Small intestine (tissue), 7 donors: ENCODE measurements at regions not wholly inside any gene's neighbourhood (a gene's known extent, or its start where the extent isn't known, plus 50 kb on each side); places are given as distances from the start of the nearest gene placed in this dataset.

Experiments used
- DNase-seq, 2 donors: peaks; one replicate each; pipeline versions ENCODE4 v3.0.0 to v3.0.0-alpha.2; 2013
- FAIRE-seq: peaks from 2 replicates; lab custom pipeline; 2012; peaks lifted over from hg19 to GRCh38; lab: Jason Lieb, UNC
- H3K27ac ChIP-seq, 3 donors: one replicate each; pipeline ENCODE4 v1.5.1; 2013; ENCODE audit warnings: low read length in 2 of 3, mild to moderate bottlenecking in 2 of 3, control low read depth in 1 of 3, inconsistent platforms in 1 of 3, low read depth in 1 of 3, moderate library complexity in 1 of 3
- H3K27me3 ChIP-seq, 3 donors: one replicate each; pipeline ENCODE4 v1.6.1; 2013; ENCODE audit warnings: low read length in 3 of 3, inconsistent platforms in 1 of 3; ENCODE audit not compliant: control insufficient read depth in 3 of 3, insufficient read depth in 3 of 3
- H3K36me3 ChIP-seq, 3 donors: one replicate each; pipeline ENCODE4 v1.6.1; 2013; ENCODE audit warnings: low read length in 3 of 3, inconsistent platforms in 1 of 3, low read depth in 1 of 3, mild to moderate bottlenecking in 1 of 3, moderate library complexity in 1 of 3; ENCODE audit not compliant: control insufficient read depth in 3 of 3, insufficient read depth in 2 of 3
- H3K4me1 ChIP-seq, 3 donors: one replicate each; pipeline ENCODE4 v1.6.1; 2013; ENCODE audit warnings: low read length in 2 of 3, inconsistent platforms in 1 of 3, low read depth in 1 of 3, mild to moderate bottlenecking in 1 of 3, moderate library complexity in 1 of 3; ENCODE audit not compliant: control insufficient read depth in 3 of 3, insufficient read depth in 2 of 3
- H3K4me3 ChIP-seq, 3 donors: one replicate each; pipeline ENCODE4 v1.5.1; 2013; ENCODE audit warnings: low read length in 3 of 3, control low read depth in 1 of 3, inconsistent platforms in 1 of 3, low read depth in 1 of 3, mild to moderate bottlenecking in 1 of 3, moderate library complexity in 1 of 3
- H3K9me3 ChIP-seq, 2 donors: one replicate each; pipeline ENCODE4 v1.6.1; 2013; ENCODE audit warnings: low read depth in 1 of 2, low read length in 1 of 2; ENCODE audit not compliant: control insufficient read depth in 2 of 2, insufficient read depth in 1 of 2
- WGBS, 3 donors: extraction: QIAGEN DNeasy Blood & Tissue Kit; methylation state at CpG; one replicate each; pipeline ENCODE4 v1.1.7; 2013; 5-methylcytosine and 5-hydroxymethylcytosine counted together
- donor health status: healthy with polysubstance abuse.
- donor health status: control.
- donor health status: control.
- donor health status: Bipolar disorder and iron deficiency.
- donor health status: healthy.

DNA sequence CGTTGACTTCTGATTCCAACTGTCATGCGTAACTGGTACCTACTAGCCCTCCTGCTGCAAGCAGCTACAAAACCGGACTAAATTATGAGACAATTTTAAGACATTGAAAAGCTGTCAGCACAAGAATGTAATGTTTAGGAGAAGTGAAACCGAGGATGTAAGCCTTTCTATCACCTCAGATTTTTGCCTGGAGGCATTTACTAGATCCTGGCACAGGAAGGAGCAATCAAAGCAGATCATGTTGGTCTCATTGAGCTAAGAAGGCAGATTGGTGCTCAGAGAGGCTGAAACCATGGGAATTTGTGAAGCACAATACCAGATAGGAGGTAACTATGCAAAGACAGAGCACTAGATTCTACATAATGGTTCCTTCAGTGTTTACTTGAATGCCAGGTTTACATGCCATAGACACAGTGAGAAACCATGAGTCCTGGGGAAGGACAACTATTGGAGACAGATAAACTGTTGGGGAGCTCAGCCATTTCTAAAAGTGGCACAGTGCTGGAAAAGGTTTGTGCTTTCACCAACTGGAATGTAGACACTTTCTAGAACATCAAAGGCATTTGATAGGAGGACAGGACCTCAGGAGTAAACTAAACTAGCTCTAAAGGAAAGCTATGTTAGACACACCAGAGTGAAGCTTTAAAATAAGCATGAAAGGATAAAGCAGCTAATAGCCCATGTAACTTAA is 179.4 kb downstream of the LYPLAL1 start:
- DNase-seq (no peak), FAIRE-seq (no peak)
- H3K36me3 ChIP-seq, result no peaks in the 10 kb centered on the region
- no peaks in the 10 kb centered on the region for H3K4me1 ChIP-seq
- no peaks in the 10 kb centered on the region for H3K27me3 ChIP-seq
- H3K9me3 ChIP-seq, result no peaks in the 10 kb centered on the region
- 80 to 83% (median 82%) methylated on average over 4 of the region's 4 CpGs for WGBS, 3 donors
- H3K27ac ChIP-seq, result no peak overlapping the region
- H3K4me3 ChIP-seq, result no peak overlapping the region

DNA sequence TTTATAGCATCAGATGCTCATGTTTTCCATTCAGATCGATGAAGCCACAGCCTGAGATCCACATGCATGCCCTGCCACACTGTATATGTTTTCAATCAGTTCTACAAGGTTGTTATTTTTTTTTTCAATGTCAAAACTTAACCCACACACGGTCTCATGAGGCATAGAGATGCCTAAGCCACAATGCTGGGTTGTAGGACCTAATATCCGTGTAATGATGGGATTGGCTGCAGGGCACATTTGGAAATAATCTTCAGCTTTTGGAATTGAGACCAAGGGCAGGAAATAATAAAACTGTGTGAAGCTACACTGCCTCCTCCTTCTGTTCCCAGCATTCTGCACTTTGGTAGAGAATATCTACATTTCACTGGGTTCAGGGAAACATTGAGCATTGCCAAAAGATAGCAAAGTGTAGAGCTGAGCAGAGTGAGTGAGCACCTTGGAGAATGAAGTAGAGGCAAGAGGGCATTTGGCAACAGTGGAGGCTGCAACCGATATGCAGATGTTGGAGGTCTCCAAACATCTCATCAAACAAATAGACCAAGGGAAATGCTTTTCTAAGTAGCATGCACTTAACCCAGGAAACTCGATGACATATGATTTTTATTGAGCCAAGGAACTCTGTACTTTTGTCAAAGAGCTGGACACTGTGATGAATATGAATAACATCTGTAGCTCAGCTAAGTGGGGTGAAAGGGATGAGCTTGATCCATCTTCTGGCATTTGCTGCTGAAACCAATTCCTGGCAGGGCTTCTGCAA is 176.7 kb downstream of the LYPLAL1 start:
- Histone ChIP-seq H3K36me3 (no peaks in the 10 kb centered on the region), H3K4me1 (no peaks in the 10 kb centered on the region), H3K27me3 (no peaks in the 10 kb centered on the region), H3K9me3 (peaks cover 0 to 14% of the 10 kb centered on the region in 2 donors), H3K27ac (no peak overlapping the region), H3K4me3 (no peak overlapping the region)
- no peak for FAIRE-seq
- DNase-seq, result no peak
- WGBS, 3 donors, result 66 to 74% (median 69%) methylated on average over 5 of the region's 5 CpGs

DNA sequence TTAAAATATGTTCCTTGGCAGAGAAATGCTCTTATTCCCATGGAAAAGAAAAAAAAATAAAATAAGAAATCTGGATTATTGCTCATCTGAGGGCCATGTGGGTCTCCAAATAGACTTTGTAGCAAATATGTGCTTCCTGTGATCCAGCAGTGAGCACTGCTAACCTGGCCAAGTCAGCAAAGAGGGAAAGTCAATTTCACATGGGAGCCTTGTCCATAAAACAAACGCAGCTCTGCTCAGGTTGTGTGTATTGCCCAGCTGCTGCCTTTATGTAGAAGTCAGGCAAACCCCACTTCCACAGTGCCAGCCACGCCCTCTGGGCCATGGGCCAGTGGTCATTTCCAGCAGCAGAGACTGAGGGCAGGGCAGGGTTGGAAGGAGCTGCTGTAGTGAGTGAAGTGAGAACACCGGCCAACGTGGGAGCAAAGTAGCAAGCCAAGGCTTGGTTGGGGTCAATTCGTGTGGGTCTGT is 174.3 kb downstream of the LYPLAL1 start:
- Histone ChIP-seq H3K4me1 (no peaks in the 10 kb centered on the region), H3K27ac (no peak overlapping the region), H3K4me3 (no peak overlapping the region), H3K9me3 (peaks cover 0 to 14% of the 10 kb centered on the region in 2 donors), H3K27me3 (no peaks in the 10 kb centered on the region), H3K36me3 (no peaks in the 10 kb centered on the region)
- FAIRE-seq (no peak), DNase-seq (no peak)
- WGBS, 3 donors, result 51 to 52% (median 52%) methylated on average over 5 of the region's 5 CpGs

DNA sequence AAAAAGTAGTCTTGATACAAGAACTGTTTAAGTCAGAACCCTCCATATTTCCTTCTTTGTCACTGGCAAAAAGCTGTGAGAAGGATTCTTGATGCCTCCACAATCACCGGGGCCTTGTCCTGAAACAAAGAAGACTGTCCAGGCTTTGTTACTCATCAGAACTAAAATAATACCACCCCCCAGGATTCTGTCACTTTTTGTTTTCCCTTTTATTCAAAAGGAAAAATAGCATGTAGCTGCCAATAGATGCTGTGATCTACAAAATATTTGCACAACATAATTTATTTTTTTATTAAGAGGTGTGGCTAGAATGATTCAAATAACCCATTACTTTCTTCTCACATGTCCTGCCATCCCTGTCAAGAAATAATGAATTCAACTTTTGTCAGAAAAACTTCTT is 173.7 kb downstream of the LYPLAL1 start:
- Histone ChIP-seq H3K36me3 (no peaks in the 10 kb centered on the region), H3K27me3 (no peaks in the 10 kb centered on the region), H3K4me1 (no peaks in the 10 kb centered on the region), H3K9me3 (peaks cover 0 to 14% of the 10 kb centered on the region in 2 donors), H3K4me3 (no peak overlapping the region), H3K27ac (no peak overlapping the region)
- DNase-seq, result no peak
- whole genome bisulfite sequencing, 3 donors, result 79 to 97% (median 91%) methylated on average over 1 of the region's 1 CpG
- no peak for FAIRE-seq

DNA sequence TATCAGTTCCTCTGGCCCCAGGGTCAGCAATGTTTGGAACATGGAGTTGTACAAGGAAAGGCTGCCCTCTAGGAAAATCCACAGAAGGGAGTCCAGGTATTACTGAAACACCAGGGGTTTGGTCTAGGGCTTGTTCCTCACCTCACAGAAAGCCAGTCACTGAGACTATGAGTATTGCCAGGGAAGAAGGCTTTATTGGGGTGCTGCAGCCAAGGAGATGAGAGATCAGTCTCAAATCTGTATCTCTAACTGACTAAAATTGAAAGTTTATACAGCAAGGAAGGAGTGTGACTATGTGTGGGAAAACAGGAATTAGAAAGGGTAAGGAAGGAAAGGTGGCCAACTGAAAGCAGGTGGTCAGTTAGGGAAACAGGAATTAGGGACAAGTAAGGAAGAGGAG is 172.3 kb downstream of the LYPLAL1 start:
- DNase-seq (no peak), FAIRE-seq (no peak)
- Histone ChIP-seq H3K36me3 (no peaks in the 10 kb centered on the region), H3K9me3 (peaks cover 0 to 14% of the 10 kb centered on the region in 2 donors), H3K4me1 (no peaks in the 10 kb centered on the region), H3K27ac (no peak overlapping the region), H3K4me3 (no peak overlapping the region), H3K27me3 (no peaks in the 10 kb centered on the region)

DNA sequence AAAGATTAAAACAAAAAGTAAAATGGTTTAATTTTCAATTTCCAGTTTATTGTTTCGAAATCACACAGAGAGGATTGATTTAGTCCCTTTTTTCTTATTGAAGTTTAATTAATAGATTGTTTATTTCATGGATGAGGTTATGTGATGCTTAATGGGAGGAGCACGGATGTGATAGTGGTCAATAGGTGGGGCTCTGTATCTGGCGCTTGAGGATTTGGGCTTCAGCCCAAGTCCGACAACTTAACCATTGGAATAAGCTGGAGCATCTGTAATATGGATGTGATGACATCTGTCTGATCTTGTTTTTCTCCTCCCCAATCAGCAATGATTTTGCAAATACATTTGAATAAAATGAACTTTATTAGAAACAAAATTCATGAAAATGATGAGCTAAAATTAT is 169.2 kb downstream of the LYPLAL1 start:
- H3K9me3 ChIP-seq, result peaks cover 0 to 14% of the 10 kb centered on the region in 2 donors
- no peaks in the 10 kb centered on the region for H3K36me3 ChIP-seq
- H3K4me3 ChIP-seq, result no peak overlapping the region
- no peaks in the 10 kb centered on the region for H3K4me1 ChIP-seq
- H3K27me3 ChIP-seq, result no peaks in the 10 kb centered on the region
- 72 to 87% (median 76%) methylated on average over 4 of the region's 4 CpGs for WGBS, 3 donors
- no peak overlapping the region for H3K27ac ChIP-seq
- FAIRE-seq (no peak), DNase-seq (no peak)

DNA sequence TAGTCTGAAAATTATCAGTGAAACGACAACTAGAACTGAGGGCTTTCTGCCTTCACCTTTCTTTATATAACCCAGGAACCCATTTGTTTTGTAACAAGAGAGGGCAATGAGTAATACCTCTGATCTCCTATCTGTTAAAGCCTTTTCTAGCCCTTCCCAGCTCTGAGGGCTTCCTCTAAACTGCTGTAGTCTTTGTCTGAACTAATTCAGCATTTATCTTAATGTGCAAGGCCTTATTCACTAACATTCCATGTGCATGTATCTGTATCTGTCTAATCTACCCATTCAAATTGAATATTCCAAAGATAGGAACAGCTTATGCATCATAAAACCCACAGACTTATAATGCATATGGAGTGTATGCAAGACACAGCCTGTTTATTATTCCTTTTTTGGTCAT is 167.1 kb downstream of the LYPLAL1 start:
- no peak for FAIRE-seq

DNA sequence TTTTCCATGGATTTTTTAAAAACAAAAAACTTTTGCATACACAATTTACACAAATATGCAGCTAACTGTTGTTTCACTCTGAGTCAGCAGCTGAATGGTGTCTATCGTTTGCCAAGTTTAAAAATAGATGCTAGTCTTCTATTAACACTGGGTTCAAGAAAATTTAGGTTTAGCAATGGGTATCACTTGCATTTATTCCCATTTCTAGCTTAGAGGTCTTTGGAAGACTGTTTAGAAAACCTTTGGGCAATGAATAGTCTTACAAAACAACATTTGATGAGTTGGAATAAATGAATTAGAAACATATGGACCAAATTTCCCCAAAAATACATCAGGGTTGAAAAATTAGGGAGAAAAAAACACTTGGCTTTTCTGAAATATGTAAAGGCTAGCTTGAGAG is 165.8 kb downstream of the LYPLAL1 start:
- Histone ChIP-seq H3K36me3 (no peaks in the 10 kb centered on the region), H3K4me3 (no peak overlapping the region), H3K9me3 (no peaks in the 10 kb centered on the region), H3K27me3 (no peaks in the 10 kb centered on the region), H3K4me1 (no peaks in the 10 kb centered on the region), H3K27ac (no peak overlapping the region)
- 52 to 69% (median 55%) methylated on average over 1 of the region's 1 CpG for WGBS, 3 donors
- DNase-seq (no peak), FAIRE-seq (no peak)

More for the DNA sequence above, 167.1 kb downstream of the LYPLAL1 start:
- Histone ChIP-seq H3K27ac (no peak overlapping the region), H3K4me1 (no peaks in the 10 kb centered on the region), H3K9me3 (peaks cover 0 to 4% of the 10 kb centered on the region in 2 donors), H3K36me3 (no peaks in the 10 kb centered on the region), H3K27me3 (no peaks in the 10 kb centered on the region), H3K4me3 (no peak overlapping the region)
- WGBS, 3 donors, result 50 to 69% (median 64%) methylated on average over 1 of the region's 1 CpG
- DNase-seq, result no peak
